HG03442 (cell line): ENCODE measurements at regions not wholly inside any gene's neighbourhood (a gene's known extent, or its start where the extent isn't known, plus 50 kb on each side); places are given as distances from the start of the nearest gene placed in this dataset.
"Not testable (repeated sequence)": the region's sequence is repeated elsewhere in the genome, so short reads cannot be mapped to it uniquely, and the experiment has no call there.

Experiments used
- ATAC-seq: cut with Tn5 transposase; IDR thresholded peaks from one replicate; pipeline ENCODE4 v1.9.1; 2021; ENCODE audit warnings: mild to moderate bottlenecking, moderate library complexity; ENCODE audit not compliant: unreplicated experiment

DNA sequence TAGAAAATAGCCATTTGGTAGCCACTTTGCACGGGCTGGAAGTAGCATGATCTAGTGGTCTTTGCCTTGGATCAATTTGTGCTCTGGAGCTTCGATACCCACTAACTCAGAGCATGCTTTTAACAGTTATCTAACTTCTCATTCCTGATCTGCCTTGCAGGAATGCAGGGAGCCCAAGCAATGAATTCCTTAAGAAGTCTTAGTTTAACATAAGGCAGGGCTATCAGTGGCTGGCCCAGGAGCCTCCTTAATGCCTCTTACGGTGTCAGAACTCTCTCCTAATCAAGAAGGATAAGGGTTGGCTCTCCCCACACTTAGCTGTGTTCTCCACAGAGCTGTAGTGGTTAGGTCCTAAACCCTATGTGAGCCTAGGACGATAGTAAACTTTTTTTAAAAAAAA is 95.8 kb upstream of the TBCA start:
- no peak for ATAC-seq

DNA sequence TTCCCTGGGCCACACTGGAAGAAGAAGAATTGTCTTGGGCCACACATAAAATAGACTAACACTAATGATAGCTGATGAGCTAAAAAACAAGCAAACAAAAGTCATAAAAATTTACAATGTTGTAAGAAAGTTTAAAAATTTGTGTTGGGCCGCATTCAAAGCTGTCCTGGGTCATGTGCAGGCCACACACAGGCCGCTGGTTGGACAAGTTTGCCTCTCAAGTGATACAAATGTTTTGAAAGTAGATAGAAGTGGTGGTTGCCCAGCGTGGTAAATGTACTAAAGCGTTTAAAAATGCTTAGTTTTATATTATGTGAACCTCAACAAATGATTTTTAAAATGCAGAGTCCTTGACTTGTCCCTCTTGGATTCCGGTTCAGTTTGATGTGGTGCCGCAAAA is 94.9 kb upstream of the TBCA start:
- no peak for ATAC-seq

DNA sequence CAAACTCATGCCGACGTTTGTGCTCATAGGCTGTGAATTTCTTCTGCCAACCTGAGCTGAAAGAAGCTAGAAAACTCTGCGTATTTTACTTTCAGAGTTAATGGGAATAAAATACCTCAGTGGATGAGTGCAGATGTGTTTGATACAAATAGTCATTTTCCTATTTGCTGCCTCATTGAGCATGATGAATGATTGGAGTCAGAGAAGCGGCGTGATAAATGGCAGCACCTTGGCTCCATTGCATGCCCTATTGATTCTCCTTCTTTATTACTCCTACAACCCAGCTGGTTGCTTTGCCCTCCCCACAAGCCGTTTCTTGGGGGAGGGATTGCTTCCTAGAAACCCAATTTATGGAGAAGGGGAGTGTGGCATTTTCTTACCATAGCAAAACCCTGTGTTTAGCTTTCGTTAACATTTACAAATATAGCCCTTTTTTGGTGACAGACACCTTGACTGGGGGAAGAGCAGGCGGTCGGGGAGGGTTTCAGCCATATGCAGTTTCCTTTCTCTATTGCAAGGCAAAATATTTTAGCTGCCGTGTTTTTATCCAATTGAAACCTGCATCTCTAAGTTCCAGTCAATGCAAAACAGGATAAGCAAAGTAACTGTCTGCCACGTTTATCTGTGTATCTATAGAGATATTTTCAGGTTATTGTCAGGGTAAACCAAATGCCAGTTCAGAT is 93.1 kb upstream of the TBCA start:
- ATAC-seq: no peak

DNA sequence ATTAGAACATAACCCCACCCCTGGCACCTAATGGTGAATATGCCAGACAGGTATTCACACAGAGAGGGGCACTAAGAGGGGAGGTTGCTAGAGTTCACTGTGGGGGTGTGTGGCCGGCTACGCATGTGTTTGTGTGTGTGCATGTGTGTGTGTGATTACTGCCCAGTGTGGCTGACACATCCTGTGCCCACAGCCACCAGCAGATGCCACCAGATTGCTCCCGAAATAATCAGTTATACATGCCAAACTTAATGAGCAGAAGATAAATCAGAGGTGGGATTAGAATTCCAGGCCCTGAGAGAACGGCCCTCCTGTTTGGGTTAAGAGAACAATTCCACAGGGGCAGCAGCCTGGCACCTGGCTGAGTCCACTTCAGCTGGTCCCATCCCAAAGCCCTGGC is 91.8 kb upstream of the TBCA start:
- ATAC-seq: no peak

DNA sequence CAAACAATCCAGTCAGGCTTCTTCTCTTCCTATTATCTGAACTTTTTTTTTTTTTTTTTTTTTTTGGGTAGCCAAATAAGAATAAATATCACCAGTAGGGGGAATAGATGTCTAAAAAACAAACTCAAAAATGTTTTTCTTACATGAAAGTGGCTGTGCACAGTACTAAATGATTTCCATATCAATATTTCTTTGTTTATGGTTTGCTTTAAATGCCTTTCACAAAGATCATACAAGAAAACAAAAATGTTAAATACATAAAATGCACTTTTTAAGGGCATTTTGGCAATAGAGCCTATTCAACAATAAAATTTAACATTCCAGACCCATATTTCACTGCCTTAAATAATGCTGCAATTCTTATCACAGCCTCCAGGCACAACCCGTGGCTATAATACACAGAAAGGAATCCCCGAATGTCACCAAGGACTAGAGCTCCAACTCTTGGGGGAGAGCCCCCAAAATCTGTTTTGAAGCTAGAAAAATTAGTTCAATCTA is 91.1 kb upstream of the TBCA start:
- no peak for ATAC-seq

DNA sequence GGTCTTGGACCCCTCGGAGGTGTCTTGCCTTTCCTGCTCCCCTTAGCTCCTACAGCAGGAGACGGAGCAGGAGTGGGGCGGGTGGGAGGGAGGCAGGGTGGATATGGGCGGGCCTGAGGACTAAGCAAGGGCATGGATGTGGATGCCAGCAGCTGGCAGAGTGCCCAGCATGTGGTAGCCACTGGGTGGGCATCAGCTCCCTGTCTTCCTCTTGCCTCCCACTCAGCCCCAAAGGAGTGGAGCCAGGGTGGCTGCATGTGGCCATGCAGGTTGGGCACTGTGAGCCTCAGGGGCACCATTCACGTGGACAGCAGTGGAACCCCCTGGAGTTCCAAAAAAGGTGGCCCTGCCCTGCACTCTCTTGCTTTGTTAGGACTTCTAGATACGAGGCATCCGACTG is 90.1 kb upstream of the TBCA start:
- ATAC-seq: no peak

DNA sequence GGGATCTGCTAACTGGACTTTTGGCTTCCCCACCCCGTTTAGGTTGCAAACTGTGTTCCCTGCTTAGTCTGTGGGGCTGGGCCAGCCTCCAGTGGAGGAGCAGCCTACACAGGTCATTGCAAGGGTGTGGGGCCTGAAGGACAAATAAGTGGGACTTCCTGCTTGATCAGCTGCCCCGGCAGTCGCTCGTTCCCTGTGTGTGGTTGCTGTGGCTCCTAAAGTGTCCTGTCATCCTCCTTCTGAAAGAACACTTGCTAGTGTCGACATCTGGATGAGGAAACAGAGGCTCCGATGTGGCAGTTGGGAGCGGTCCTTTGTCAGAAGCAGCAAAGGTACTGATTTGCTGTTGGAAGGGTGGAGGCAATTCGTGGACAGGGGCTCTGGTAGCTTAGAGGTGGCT is 88.9 kb upstream of the TBCA start:
- no peak for ATAC-seq

DNA sequence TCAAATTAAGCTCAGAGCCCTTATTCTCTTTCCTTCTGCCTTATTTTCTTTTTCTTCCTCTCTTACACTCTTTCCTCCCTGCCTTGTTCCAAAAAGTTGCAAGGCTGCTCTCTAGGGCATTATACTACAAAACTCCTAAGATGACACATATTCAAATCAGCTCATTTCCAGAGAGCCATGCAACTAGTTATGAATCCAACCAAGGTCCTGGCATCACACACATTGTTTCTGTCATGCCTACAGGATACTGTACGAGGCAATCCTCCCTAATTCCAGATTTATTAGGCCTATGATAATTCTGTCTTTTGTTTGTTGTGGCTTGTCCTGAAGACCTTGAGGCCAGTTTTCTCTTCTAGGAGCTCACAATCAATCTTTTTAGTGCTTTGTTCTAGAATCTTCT is 87.0 kb upstream of the TBCA start:
- no peak for ATAC-seq

DNA sequence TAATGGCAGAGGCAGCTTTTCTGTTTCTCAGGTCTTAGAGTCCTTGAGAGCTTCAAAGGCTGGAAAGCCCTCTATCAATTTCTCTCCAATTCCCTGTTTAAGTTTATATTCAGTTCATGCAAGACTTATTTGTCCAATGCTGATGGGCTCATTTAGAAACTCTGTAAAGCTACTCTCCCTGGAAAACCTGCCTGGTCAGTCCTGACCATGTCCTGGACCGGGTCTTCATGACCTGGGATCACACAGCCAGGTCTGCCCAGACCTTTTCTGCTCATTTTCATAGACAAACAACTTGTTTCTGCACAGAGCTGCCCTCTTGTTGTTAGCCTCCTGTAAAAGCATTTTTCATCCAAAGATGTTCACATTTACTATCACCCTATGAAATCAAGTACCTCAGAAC is 85.4 kb upstream of the TBCA start:
- ATAC-seq: no peak

DNA sequence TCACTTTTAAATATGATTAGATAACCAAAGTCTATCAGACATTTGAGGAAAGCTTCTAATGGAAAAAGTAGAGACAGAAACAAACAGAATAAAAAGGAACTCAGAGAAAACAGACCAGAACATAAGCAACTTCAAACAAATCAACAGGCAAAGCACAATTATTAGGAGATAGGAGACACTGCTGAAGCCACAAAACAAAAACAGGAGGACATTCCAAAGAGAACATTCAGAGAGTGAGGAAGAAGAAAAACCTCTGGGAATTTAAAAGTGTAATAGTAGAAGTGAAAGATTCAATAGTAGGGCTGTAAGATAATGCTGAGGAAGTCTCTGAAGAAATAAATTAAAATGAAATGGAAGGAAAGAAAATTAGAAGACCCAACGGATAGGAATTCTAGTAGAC is 83.2 kb upstream of the TBCA start:
- no peak for ATAC-seq

DNA sequence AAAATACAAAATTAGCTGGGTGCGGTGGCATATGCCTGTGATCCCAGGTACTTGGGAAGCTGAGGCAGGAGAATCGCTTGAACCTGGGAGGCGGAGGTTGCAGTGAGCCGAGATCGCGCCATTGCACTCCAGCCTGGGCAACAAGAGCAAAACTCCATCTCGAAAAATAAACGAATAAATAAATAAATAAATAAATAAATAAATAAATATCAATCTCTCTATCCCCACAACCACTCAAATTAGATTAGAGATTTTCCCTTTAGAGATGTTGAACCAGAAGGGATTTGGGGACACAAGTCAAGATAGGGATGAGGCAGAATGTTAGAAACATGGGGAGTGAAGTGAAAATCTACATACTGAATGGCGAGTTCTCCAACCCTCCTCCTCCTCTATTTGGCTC is 82.5 kb upstream of the TBCA start:
- ATAC-seq: not testable (repeated sequence)

DNA sequence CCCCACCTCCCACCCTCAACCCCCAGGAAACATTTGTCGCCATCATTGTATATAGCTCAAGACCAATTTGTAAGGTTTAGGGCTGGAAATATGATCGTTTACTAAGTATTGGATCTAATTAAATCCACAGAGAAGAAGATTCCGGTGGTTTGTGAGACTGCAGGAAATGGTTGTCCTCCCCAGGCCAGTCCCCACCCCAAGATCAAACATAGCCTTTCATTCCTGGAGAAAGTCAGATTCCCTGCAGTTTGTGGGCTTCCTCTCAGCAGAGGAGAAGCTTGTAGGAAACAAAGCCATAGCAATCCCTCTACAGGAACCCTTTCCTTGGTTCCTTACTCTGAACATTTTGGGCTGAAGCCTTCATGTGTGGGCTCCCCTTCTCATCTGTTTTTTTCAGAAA is 79.2 kb upstream of the TBCA start:
- ATAC-seq: no peak

DNA sequence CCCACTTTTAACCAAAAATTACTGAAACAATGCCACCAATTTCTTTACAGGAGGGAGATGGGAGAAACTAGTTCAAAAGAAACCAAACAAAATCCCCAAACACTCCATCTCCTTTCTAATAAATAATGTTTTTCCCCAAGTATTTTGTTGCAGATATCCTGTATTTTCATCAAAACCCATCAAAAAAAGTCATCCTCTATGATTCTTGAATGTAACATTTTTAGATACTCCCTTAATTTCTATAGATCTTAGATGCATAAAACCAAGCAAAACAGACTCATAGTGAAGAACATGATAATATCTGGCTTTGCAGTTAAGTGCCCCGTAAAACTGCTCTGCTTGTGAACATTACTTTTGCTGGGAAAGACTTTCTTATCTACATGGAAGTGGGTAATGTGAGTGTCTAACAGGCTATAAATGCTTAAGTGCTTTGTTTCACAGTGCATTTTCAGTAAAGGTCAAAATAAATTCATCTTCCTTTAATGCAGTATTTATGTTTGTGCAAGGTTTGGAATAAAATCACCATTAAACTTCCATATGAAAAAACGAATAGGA is 77.3 kb upstream of the TBCA start:
- no peak for ATAC-seq

DNA sequence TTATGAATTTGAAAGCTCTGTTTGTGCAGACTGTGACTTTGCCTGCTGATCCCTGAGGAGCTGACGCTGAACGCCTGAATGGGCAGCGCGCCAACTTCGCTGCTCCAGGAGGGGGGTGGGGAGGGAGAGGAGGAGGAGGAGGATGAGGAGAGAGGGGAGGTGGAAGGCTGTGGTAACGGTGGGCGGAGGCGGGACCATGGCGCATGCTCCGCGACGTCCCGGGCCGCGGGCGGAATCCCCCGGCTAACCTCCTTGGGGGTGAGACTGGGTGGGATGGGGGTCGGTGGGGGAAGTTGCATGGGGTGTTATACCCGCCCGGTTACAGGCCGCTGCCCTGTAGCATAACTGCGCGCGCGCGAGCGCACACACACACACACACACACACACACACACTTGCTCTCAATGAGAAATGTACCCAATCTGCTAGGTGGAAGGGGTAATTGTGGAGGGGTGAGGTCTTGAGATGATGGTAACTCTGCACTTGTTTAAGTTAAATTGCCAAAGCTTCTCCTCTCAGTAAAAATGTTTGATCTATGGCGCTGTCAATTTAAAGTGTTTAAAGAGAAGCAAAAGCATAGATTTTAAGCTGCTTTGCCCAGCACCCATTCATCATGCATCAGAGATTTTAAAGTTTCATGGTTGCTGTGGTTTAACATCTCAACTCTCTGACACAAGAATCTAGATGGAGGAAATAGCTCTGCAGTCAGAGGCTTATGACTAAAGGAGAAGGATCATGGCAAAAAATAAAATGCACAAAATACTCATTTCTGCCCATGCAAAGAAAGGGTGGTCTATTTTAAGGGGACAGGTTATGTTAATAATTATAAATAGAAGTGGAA is 76.6 kb upstream of the TBCA start:
- peak; percentile 59 for ATAC-seq

DNA sequence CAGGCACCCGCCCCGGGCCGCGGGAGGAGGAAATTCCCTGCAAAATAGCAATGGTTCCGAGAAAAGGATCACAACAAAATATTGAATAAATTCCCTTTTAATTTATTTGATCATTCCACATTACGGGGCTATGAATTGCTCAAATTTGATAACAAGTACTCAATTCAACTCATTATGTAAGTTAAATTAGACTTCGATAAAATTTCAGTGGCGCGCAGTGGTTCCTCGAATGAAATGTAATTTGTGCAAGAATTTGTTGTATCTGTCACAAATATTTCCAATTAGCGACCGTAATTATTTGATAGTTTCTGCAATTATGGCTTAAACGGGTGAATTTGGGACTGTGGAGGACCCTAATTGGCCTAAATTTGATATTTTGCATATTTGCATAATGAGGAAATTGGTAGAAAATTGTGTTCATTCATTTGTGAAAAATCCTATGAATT is 76.0 kb upstream of the TBCA start:
- ATAC-seq: no peak

DNA sequence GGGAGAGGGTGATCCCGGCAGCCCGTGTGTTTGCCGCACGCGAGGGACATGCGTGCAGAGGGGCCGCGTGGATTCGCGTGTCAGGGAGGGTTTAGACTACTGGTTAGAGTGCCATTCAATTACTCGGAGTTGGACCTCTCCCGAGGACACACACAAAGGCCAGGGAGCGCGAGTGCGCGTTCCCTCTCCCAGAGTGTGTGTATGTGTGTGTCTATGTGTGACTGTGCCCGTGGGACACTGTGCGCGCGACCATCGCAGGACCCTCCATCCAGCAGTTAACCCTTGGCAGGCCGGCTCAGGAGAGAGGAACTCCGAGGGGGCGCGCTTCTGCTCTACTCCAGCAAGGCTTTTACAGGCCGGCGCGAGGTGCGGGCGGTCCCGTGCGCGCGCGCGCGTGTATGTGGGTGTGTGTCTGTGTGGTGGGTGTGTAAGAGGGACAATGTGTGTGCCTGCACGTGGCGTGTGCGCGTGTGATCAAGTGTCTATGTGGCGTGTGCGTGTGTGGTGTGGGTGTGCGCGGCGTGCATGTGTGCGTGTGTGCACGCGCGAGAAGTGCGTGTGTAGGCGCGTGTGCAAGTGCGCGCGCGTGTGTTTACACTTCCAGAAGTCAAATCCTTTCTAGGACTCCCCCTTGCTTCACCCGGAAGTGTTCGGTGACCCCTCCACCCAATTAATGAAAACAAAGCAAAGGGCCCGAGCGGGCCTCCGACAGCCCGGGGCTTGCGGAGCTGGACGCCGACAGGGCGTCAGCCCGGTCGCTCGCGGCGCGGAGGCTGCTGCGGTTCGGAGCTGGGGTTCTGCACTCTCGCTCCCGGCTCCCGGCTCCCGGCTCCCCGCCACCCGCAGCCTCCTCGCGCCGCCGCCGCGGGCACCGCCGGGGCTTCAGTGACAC is 75.3 kb upstream of the TBCA start:
- no peak for ATAC-seq

DNA sequence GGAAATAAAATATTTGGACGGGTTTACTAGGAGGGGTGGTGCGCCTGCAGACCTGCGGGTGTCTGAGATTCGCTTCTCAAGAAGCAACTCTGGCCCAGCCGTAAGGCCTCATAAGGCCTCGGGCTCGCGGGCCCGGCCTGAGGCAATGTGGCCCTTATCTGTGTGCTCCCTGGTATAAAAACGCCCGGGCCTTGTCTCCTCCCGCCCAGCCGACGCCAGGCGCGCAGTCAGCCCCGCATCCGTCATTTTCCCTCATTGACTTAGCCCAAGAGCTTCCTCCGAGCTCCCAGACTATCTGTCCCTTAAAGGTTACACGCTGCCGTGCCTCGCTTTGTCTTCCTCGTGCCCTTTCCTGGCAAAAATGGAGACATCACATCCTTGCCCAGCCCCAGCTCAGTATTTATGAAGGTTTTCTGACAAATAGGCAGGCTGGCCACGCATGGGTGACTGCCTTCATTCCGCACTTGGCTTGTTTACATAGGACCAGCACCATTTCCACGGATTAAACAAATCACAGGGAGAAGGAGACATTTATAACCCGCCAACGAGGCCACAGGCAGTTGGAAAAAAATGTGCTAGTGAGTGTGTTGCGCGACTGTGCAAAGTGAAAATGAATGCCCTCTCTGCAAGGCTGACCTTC is 74.5 kb upstream of the TBCA start:
- no peak for ATAC-seq

DNA sequence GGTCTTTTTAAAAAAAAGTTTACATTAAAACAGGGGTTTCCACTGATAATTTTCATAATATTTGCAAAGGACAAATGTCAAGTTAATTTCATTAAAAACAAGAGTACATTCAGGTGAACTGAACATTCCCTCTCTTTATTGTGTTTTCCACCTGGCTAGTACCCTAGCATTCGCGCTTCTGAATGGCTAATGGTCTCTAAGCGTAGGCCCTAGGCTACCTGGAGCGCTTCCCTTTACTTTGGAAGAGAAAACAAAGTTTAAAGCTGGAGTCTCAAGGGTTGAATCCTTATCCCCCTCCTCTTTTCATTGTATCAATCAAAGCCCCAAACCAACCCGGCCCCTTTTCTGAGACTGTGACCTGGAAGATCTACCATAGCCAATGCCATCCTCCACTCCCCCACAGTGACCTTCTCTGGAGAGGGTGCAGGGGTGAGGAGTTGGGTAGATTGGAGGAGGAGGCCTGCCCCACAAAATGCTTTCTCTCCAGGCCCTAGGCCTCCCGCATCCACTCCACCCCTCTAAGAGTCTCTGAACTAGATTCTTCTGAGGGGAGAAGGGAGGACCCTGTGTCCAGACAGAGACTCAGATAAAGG is 73.3 kb upstream of the TBCA start:
- ATAC-seq: no peak

DNA sequence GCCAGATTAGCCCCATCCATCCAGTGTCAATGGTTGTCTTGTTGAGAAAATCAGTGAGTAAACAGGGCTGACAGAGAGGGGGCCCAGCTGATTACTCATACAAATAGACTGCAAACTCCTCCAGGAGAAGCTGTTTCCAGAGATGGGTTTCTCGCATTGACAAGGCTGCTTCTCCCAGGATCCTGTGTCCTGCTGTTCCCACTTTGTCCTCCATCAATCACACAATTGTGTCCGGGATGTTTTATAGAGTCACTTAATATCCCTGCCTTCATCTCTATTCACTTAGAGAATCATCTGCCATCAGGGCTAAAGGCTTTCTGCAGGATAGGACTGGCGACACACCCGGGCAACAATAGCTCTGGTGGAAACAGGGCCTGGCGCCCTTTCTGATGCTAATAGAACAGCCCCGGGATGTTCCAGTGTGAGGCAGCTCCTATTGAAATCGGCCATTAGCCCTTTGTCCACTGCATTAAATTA is 71.7 kb upstream of the TBCA start:
- ATAC-seq: no peak

DNA sequence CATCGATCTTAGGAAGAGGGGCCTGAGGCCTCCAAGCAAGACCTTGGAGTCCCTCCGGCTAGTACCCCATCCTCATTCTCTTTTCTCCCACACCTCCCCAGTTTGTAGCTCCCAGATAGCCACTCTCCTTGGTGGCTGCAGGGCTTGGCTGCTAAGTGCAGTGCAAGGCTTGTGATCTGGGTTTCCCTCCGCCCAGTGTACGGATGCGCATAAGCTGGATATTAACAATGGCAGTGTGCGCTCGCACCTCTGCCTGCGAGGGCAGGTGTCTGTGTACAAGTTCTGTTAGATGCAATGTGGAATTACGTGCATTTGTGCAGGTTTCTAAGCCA is 71.0 kb upstream of the TBCA start:
- no peak for ATAC-seq
